ENCODE measurements at regions not wholly inside any gene's neighbourhood (a gene's known extent, or its start where the extent isn't known, plus 50 kb on each side); places are given as distances from the start of the nearest gene placed in this dataset.

GRCh38 chr20:58593880-58594638, 57.0 kb upstream of the STX16 start:
- Histone ChIP-seq H3K27ac (ENCODE audit: control insufficient read depth, insufficient read depth) (no peak overlapping the region), H3K36me3 (ENCODE audit: control insufficient read depth in 2 of 2, insufficient read depth in 2 of 2, low read length in 1 of 2) (no peaks in the 10 kb centered on the region), H3K79me2 (ENCODE audit: control insufficient read depth, insufficient read depth, low read length) (no peaks in the 10 kb centered on the region), H3K4me2 (ENCODE audit: control insufficient read depth, insufficient read depth) (no peak overlapping the region), H2AFZ (ENCODE audit: control insufficient read depth, low read depth, low read length) (no peak overlapping the region), H4K20me1 (ENCODE audit: control insufficient read depth, insufficient read depth) (no peaks in the 10 kb centered on the region), H3K4me3 (no peak overlapping the region), H3K9ac (ENCODE audit: control insufficient read depth, insufficient read depth, low read length) (no peak overlapping the region), H3K27me3 (replicated peaks in 1 of 2; ENCODE audit: control insufficient read depth in 2 of 2, insufficient read depth in 2 of 2, low read length in 1 of 2) (peaks cover 0 to 8% of the 10 kb centered on the region in 2 experiments; a peak in 2 of 4 replicates), H3K4me1 (ENCODE audit: control insufficient read depth, insufficient read depth, low read length) (no peaks in the 10 kb centered on the region), H3K9me3 (replicated peaks; ENCODE audit: control insufficient read depth, insufficient read depth, low read length) (no peaks in the 10 kb centered on the region)
- ChIA-PET RAD21 (ENCODE audit: unreplicated experiment) (no interaction called here), CTCF (no interaction called here), SMC1A (ENCODE audit: uncharacterized antibody, unreplicated experiment) (no interaction called here), POLR2A (no interaction called here)
- 37% methylated on average over 18 of the region's 18 CpGs for WGBS (ENCODE audit: insufficient coverage, insufficient replicate concordance, low lambda C conversion rate, missing lambda C conversion rate)
- BruUV-seq (replicated peaks): no TSS peak
- TF ChIP-seq TCF7 (IDR thresholded peaks at IDR 0.05; ENCODE audit: borderline replicate concordance): no peak
- TF ChIP-seq PBX3 (IDR thresholded peaks at IDR 0.05; ENCODE audit: insufficient replicate concordance, low read depth, low read length): no peak
- no peak for TF ChIP-seq MAX (IDR thresholded peaks at IDR 0.05; ENCODE audit: low read depth, low read length)
- no peak for TF ChIP-seq KLF5 (IDR thresholded peaks at IDR 0.05; ENCODE audit: partially characterized antibody)
- no peak for TF ChIP-seq EED (IDR thresholded peaks at IDR 0.05; ENCODE audit: low read depth)
- no peak for TF ChIP-seq NBN (IDR thresholded peaks at IDR 0.05)
- no peak for TF ChIP-seq GABPA (IDR thresholded peaks at IDR 0.05; ENCODE audit: low read depth)
- no peak for TF ChIP-seq IRF5 (IDR thresholded peaks at IDR 0.05; ENCODE audit: borderline replicate concordance)
- DNase-seq (ENCODE audit: low read depth, low spot score) (no peak), FAIRE-seq (no peak), ATAC-seq (no peak)
- in situ Hi-C loops (cut with MboI) (no loop called here), intact Hi-C loops (cut with micrococcal nuclease; ENCODE audit: unreplicated experiment) (no loop called here)

All from GM12878 (cell line).